ENCODE measurements at regions not wholly inside any gene's neighbourhood (a gene's known extent, or its start where the extent isn't known, plus 50 kb on each side); places are given as distances from the start of the nearest gene placed in this dataset.

DNA sequence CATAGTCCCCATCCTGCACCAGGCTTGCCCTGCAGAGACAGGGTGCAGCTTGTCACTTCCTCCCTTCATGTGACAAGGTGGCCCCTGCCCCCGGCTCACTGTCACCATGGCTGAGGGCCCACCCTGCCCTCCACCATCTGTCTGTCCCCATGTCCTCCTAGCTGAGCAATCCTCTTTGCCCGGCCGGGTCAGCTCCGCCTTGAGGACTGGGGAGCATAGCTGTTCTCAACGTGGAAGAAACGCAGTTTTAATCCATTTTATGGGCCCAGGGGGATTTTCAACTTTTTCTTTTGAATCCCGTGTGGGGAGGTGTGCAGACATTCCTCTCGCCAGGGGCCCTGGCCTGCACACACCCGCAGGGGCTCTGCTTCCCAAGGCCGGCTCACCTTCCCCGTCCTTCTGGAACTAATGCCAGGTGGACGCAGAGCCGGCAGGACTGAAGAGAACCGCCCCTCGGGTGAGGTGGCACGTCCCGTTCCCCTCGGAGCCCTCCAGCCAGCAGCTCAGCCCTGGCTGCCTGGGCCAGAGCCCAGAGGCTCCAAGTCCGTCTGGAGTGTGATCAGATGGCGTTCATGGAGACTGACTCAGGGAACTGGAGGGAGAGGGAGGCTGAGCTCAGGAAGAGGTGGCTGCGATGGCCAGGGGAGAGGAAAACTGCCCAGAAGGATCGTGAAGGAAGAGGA is 1108.7 kb downstream of the BRD1 start:
- TF ChIP-seq GATAD2A (CRISPR knock-in tag; IDR thresholded peaks at IDR 0.05) = no peak
- TF ChIP-seq RAD21 (CRISPR knock-in tag; IDR thresholded peaks at IDR 0.05) = no peak
- no peak for TF ChIP-seq MED13 (CRISPR knock-in tag; IDR thresholded peaks at IDR 0.05)
- TF ChIP-seq, protein P1, sequence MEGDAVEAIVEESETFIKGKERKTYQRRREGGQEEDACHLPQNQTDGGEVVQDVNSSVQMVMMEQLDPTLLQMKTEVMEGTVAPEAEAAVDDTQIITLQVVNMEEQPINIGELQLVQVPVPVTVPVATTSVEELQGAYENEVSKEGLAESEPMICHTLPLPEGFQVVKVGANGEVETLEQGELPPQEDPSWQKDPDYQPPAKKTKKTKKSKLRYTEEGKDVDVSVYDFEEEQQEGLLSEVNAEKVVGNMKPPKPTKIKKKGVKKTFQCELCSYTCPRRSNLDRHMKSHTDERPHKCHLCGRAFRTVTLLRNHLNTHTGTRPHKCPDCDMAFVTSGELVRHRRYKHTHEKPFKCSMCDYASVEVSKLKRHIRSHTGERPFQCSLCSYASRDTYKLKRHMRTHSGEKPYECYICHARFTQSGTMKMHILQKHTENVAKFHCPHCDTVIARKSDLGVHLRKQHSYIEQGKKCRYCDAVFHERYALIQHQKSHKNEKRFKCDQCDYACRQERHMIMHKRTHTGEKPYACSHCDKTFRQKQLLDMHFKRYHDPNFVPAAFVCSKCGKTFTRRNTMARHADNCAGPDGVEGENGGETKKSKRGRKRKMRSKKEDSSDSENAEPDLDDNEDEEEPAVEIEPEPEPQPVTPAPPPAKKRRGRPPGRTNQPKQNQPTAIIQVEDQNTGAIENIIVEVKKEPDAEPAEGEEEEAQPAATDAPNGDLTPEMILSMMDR (CRISPR knock-in tag; IDR thresholded peaks at IDR 0.05) = no peak
- no peak for TF ChIP-seq ZNF614 (CRISPR knock-in tag; IDR thresholded peaks at IDR 0.05; ENCODE audit: borderline replicate concordance)
- TF ChIP-seq ZNF343 (CRISPR knock-in tag; IDR thresholded peaks at IDR 0.05) = no peak
- TF ChIP-seq SNRNP70 (IDR thresholded peaks at IDR 0.05; ENCODE audit: low read depth, low read length) = no peak
- no peak for TF ChIP-seq BRD4 (CRISPR knock-in tag; IDR thresholded peaks at IDR 0.05)
- TF ChIP-seq, protein P2, sequence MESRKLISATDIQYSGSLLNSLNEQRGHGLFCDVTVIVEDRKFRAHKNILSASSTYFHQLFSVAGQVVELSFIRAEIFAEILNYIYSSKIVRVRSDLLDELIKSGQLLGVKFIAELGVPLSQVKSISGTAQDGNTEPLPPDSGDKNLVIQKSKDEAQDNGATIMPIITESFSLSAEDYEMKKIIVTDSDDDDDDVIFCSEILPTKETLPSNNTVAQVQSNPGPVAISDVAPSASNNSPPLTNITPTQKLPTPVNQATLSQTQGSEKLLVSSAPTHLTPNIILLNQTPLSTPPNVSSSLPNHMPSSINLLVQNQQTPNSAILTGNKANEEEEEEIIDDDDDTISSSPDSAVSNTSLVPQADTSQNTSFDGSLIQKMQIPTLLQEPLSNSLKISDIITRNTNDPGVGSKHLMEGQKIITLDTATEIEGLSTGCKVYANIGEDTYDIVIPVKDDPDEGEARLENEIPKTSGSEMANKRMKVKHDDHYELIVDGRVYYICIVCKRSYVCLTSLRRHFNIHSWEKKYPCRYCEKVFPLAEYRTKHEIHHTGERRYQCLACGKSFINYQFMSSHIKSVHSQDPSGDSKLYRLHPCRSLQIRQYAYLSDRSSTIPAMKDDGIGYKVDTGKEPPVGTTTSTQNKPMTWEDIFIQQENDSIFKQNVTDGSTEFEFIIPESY (CRISPR knock-in tag; IDR thresholded peaks at IDR 0.05) = no peak
- no peak for TF ChIP-seq ZNF589 (CRISPR knock-in tag; conservative IDR thresholded peaks at IDR 0.05)

Measured in HepG2 (cell line).